ENCODE measurements at regions not wholly inside any gene's neighbourhood (a gene's known extent, or its start where the extent isn't known, plus 50 kb on each side); places are given as distances from the start of the nearest gene placed in this dataset.
"Not testable (repeated sequence)": the region's sequence is repeated elsewhere in the genome, so short reads cannot be mapped to it uniquely, and the experiment has no call there.

GRCh38 chr4:19286924-19287323 is 964.8 kb upstream of the SLIT2 start:
- DNase-seq, result no peak

DNA sequence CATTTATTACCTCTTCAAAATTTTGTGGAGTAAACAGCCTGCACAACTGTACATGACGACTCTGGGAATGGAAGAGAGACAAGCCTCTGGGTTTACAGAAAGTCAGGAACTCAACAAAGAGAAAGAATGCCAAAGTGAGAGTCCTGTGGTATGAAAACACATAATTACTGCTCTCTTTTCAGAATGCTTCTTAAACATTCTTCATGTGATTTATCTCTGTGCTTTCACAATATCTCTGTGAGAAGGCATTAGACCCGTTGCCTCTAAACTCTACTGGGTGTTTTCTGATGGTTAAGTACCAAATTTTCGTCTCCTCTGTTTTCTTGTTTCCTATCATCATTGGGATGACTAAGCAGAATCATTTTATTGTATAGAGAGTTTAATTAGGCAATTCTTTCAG is 966.6 kb upstream of the SLIT2 start:
- DNase-seq, result no peak

GRCh38 chr4:19278665-19279064 is 973.0 kb upstream of the SLIT2 start:
- no peak for DNase-seq

GRCh38 chr4:19266566-19266965 is 985.1 kb upstream of the SLIT2 start:
- no peak for DNase-seq

GRCh38 chr4:19262467-19262866 is 989.2 kb upstream of the SLIT2 start:
- no peak for DNase-seq

DNA sequence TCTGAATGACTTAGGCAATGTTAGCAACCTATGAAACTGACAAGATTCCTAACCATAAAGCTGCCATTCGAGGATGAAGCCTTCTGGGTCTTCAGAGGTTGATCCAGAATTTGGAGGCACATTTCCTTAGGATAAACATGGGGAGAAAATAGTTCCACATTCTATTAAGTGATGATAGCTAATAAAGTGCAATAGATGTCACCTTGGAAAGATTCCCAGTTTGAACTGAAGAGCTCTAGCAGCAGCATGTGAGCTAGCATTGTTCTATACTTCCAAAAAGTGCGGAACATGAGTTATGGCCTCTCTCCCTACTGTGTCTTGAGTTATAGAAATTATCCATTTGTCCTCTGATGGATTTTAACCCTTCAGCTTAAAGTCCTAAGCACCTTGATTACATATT is 991.4 kb upstream of the SLIT2 start:
- no peak for DNase-seq

DNA sequence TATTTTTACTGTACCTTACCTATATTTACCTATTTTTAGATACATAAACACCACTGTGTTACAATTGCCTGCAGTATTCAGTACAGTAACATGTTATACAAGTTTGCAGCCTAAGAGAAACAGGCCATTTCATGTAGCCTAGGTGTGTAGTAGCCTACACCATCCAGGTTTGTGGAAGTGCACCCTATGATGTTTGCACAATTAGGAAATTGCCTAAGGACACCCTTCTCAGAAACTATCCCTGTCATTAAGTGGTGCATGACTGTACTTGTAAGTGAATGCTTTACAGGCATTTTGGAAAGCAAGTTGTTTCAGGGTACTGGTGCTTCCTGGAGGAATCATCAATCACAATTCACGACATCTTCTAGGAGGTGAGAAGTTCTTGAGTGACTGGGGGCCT is 991.8 kb upstream of the SLIT2 start:
- no peak for DNase-seq

DNA sequence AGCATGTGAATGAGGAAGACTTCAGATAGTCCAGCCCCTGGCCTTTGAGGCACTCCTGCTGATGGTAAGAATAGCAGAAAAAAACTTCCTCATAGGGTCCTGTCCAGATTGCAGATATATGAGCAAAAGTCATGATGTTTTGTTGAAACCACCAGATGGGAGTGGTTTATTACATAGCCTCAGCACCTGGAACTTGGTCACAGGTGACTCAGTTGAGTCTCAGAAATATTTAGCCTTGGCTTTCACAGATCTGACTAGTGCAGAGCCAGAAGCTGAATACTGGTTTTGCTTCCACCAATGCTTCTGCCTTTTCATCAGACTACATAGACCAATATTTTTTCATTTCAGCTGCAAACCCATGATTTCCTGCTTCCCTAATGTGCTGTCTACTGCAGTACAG is 994.9 kb upstream of the SLIT2 start:
- DNase-seq, result no peak

DNA sequence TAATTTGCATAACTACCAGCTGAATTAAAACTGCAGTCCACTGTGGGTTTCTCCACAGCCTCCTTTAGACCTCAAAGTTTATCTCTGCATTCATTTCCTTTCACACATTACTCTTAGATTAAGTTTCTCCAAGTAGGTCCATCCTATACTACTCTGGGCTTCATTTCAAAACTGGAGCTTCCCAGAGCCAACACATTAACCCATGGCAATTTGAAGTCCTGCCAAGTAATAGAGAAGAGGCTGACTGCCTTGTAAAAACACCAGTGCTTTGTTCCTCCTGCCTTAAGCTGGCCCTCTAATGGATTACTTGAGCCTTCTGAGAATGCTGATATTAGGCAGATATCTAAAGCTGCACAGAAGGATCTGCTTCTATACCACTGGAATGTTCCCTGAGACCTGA is 997.2 kb upstream of the SLIT2 start:
- DNase-seq, result no peak

- no peak for DNase-seq
Observed at GRCh38 chr4:19248023-19248422, 1003.7 kb upstream of the SLIT2 start.

- DNase-seq, result no peak
Observed at GRCh38 chr4:19241895-19242294, 1009.8 kb upstream of the SLIT2 start.

DNA sequence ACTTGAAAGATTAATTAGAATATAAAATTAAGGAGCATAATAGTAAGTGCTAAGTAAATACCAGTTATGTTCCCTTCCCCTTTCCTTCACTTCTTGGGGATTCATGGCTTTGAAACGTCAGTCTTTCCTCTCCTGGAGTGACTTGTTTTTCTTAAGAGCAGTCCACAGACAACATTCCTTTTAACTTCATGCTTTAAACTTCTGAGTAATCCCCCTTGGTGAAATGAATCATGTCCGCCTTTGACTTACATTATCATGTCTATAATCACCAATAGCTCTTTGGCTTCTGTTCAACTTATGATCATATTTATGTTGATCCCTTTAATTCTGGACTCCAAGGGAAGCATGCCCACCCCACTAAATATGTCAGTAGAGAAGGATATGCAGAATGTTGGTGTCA is 1012.1 kb upstream of the SLIT2 start:
- no peak for DNase-seq

- DNase-seq, result no peak
Observed at GRCh38 chr4:19236473-19236872, 1015.2 kb upstream of the SLIT2 start.

DNA sequence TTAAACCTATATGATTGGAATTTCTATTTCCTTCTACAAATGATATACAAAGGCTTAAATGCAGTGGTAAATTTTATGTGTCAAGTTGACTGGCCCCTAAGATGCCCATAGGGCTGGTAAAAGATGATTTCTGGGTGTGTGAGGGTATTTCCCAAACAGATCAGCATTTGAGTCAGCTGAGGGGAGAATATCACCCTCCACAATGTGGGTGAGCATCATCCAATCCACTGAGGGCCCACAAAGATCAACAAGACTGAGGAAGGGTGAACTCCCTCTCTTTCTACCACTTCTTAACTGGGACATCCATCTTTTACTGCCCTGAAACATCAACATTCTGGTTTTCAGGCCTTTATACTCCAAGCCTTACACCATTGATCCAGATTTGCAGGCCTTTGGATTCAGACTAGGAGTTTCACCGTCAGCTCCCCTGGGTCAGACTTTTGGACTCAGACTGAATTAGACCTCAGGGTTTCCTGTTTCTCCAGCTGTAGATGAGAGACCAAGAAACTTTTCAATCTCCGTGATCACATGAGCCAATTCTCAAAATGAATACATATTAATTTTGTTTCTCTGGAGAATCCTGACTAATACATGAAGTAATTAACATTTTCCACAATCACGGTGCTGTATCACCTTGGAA is 1020.7 kb upstream of the SLIT2 start:
- no peak for DNase-seq

- no peak for DNase-seq
Observed at GRCh38 chr4:19227701-19228100, 1024.0 kb upstream of the SLIT2 start.

GRCh38 chr4:19224820-19225219 is 1026.9 kb upstream of the SLIT2 start:
- DNase-seq, result peak; percentile 24

- DNase-seq, result no peak
Observed at GRCh38 chr4:19216476-19216875, 1035.2 kb upstream of the SLIT2 start.

GRCh38 chr4:19214591-19215186 is 1037.0 kb upstream of the SLIT2 start:
- DNase-seq, result no peak

GRCh38 chr4:19213388-19213787 is 1038.3 kb upstream of the SLIT2 start:
- no peak for DNase-seq

- DNase-seq, result no peak
Observed at GRCh38 chr4:19205853-19206252, 1045.9 kb upstream of the SLIT2 start.

DNA sequence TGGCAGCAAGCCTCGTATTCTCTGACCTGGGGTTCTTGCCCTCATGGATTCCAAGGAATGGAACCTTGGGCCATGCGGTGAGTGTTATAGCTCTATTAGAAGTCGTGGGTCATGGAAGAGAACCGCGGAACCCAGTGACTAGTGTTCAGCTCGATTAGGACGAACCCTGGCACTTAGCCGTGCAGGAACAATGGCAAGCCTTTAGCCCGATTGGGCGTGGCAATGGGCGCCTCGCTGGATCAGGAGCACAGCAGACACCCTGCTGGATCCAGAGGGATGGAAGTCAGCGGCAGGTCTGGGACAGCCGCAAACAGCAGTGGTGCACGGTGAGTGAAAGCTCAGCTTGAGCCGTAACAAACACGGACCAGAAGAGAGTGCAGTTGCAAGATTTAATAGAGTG is 1053.9 kb upstream of the SLIT2 start:
- not testable (repeated sequence) for DNase-seq

DNA sequence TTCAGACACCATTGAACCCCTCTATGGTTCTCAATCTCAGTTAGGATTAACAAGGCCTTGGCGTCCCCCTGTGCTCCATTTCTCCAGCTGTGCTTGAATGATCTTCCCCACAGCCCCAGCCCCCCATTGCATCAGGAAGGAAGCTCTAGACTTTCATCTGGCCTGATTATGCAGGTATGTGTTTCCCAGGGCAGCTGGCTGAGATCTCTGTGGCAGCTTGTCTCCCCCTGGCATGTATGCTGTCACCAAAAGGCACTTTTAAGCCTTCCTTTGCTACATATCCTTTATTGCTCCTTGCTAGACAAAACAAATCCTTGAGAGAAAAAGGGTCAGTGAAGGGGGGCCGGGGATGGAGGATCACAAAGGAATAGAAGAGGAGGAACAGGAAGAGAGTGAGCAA is 1056.0 kb upstream of the SLIT2 start:
- no peak for DNase-seq

- DNase-seq, result no peak
Observed at GRCh38 chr4:19194672-19195071, 1057.0 kb upstream of the SLIT2 start.

- DNase-seq, result no peak
Observed at GRCh38 chr4:19193274-19193981, 1058.3 kb upstream of the SLIT2 start.

Data from NCI-H510A treated with DMSO at 0.1 percent for 48 hours (cell line).